Stimulated activated naive CD8-positive, alpha-beta T cell treated with anti-CD3 and anti-CD28 coated beads, Interleukin-15, Interleukin-2, amounts not matched to agents 100 ng/mL and 50 ng/mL, for 24 hours (primary cell): ENCODE measurements at regions not wholly inside any gene's neighbourhood (a gene's known extent, or its start where the extent isn't known, plus 50 kb on each side); places are given as distances from the start of the nearest gene placed in this dataset.

Experiments
- H3K27ac Mint-ChIP-seq: one replicate; pipeline ENCODE4 v1.8.0; 2021; ENCODE audit warnings: mild to moderate bottlenecking, mixed read lengths
- H3K27me3 Mint-ChIP-seq: one replicate; pipeline ENCODE4 v1.8.0; 2021; ENCODE audit warnings: mixed read lengths
- H3K36me3 Mint-ChIP-seq: one replicate; pipeline ENCODE4 v1.8.0; 2021; ENCODE audit warnings: low read depth, mixed read lengths
- H3K4me1 Mint-ChIP-seq: one replicate; pipeline ENCODE4 v1.8.0; 2021; ENCODE audit warnings: low read depth, mixed read lengths
- H3K4me3 Mint-ChIP-seq: one replicate; pipeline ENCODE4 v1.8.0; 2021; ENCODE audit warnings: mild to moderate bottlenecking, mixed read lengths
- H3K9me3 Mint-ChIP-seq: one replicate; pipeline ENCODE4 v1.8.0; 2021; ENCODE audit warnings: mixed read lengths

DNA sequence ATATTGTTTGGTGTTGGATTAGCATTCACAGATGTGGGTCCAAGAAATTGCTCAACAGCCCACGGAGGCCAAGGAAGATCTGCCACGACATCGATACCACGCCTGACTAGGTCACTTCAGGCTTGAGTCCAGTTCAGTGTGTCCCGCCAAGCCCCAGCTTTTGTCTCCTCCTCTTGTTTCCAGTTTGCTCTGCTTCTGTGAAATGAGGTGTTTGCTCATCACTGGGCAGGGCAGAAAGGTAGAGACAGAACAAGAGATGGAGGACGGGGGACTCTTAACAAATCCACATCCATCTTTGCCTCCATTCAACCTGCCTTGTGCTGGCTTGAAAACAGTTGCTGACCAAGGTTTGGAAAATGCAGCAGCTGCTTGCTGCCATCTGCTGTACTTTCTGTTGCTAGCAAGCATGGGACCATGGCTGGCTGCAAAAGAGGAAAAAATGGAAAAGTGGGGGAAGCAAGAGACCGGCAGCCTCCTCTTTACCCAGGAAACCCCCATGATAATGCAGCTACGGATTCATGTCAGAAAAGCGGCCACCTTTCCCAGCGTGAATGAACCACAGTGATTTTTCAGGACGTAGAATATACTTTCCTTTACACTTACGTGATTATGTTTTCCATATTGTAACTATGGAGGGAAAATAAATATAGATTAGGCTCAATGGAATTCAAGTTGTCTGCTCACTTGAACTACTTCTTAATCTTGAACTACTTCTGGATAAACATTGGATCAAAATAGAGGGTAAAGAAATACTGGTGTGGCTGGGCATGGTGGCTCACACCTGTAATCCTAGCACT is 80.2 kb upstream of the GREM2 start:
- Mint-ChIP-seq H3K4me1 (peaks cover 3% of the 10 kb centered on the region), H3K4me3 (no peak overlapping the region), H3K36me3 (no peaks in the 10 kb centered on the region), H3K27ac (no peak overlapping the region), H3K27me3 (no peaks in the 10 kb centered on the region), H3K9me3 (no peaks in the 10 kb centered on the region)

DNA sequence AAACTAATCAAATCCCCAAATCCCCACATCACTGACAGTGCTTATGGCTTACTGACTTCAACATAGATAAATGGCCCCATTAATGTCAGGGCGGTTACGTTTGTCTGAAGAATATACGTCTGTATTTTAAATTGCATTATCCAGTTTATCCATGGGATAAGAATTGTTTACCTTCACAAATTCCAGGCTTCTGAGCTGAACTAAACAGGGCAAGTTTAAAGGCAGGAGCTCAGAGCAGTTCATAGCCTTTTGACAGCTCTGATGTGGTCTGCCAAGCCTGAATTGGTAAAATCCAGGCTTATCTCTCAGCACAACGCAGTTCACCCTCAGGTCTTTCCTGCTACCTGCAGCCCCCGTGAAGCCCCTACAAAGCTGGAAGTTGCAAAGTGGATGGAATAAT is 79.5 kb upstream of the GREM2 start:
- peaks cover 3% of the 10 kb centered on the region for H3K4me1 Mint-ChIP-seq
- no peaks in the 10 kb centered on the region for H3K9me3 Mint-ChIP-seq
- H3K36me3 Mint-ChIP-seq = no peaks in the 10 kb centered on the region
- H3K4me3 Mint-ChIP-seq = no peak overlapping the region
- no peak overlapping the region for H3K27ac Mint-ChIP-seq
- H3K27me3 Mint-ChIP-seq = no peaks in the 10 kb centered on the region

DNA sequence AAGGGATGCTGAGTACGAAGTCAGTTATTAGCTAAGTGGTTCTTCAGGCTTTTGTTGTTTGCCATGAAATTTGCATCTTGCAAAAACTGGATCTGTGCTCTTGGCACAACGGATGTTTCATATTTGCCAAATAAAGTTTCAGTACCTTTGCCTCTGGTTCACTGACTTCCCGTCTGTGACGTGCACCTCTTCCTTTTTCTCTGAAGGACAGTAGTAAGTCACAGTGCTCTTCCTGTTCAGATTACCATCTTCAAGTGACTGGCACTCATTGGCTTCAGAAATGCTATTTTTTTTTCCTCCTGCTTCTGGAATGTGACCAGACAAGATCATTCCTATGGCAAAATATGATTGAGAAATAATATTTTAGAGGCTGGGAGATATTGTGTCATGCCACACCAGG is 75.9 kb upstream of the GREM2 start:
- H3K36me3 Mint-ChIP-seq = no peaks in the 10 kb centered on the region
- no peaks in the 10 kb centered on the region for H3K9me3 Mint-ChIP-seq
- peak overlapping the region; percentile 49 for H3K27ac Mint-ChIP-seq
- H3K4me3 Mint-ChIP-seq = no peak overlapping the region
- no peaks in the 10 kb centered on the region for H3K27me3 Mint-ChIP-seq
- peaks cover 3% of the 10 kb centered on the region for H3K4me1 Mint-ChIP-seq

DNA sequence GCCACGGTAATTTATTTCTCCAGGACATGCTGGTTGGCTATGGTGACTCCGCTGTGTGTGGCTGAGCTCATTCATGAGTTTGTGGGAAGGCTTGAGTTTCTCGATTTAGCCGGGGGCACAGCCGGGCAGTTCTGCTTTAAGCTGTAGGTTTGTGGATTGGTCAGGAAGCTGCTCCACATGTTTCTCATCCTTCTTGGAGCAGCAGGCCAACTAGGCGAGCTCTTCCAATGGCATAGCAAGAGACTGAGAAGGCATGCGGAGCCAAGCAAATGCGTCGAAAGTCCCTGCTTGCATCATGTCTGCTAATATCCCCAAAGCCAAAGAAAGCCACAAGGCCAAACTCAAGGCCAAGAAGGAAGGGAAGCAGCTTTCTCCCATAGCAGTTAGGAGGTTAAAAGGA is 71.6 kb upstream of the GREM2 start:
- Mint-ChIP-seq H3K36me3 (no peaks in the 10 kb centered on the region), H3K27me3 (no peaks in the 10 kb centered on the region), H3K27ac (no peak overlapping the region), H3K9me3 (no peaks in the 10 kb centered on the region), H3K4me3 (no peak overlapping the region), H3K4me1 (peaks cover 3% of the 10 kb centered on the region)

DNA sequence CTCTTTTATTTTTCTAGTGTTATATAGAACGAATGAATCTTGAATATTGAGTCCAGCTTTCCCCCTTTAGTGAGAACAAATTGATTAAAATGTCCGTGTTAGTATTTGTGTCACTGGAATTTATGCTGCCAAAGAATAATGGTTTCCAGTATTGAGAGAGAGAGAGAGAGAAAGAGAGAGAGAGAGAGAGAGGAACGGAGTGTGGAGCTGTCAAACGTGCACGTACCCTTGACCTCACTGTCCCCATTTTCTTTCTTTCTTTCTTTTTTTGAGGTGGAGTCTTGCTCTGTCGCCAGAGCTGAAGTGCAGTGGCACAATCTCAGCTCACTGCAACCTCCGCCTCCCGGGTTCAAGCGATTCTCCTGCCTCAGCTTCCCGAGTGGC is 70.9 kb upstream of the GREM2 start:
- H3K4me1 Mint-ChIP-seq = peaks cover 1% of the 10 kb centered on the region
- H3K9me3 Mint-ChIP-seq = no peaks in the 10 kb centered on the region
- no peak overlapping the region for H3K27ac Mint-ChIP-seq
- no peaks in the 10 kb centered on the region for H3K36me3 Mint-ChIP-seq
- no peak overlapping the region for H3K4me3 Mint-ChIP-seq
- no peaks in the 10 kb centered on the region for H3K27me3 Mint-ChIP-seq

- no peak overlapping the region for H3K4me3 Mint-ChIP-seq
- no peak overlapping the region for H3K27ac Mint-ChIP-seq
- H3K36me3 Mint-ChIP-seq = no peaks in the 10 kb centered on the region
- H3K4me1 Mint-ChIP-seq = no peaks in the 10 kb centered on the region
- H3K27me3 Mint-ChIP-seq = no peaks in the 10 kb centered on the region
- no peaks in the 10 kb centered on the region for H3K9me3 Mint-ChIP-seq
Measured at GRCh38 chr1:240682166-240682858, 70.4 kb upstream of the GREM2 start.

- Mint-ChIP-seq H3K36me3 (no peaks in the 10 kb centered on the region), H3K9me3 (peaks cover 8% of the 10 kb centered on the region), H3K4me3 (no peak overlapping the region), H3K27ac (no peak overlapping the region), H3K27me3 (no peaks in the 10 kb centered on the region), H3K4me1 (peaks cover 2% of the 10 kb centered on the region)
Measured at GRCh38 chr1:240672132-240672811, 60.3 kb upstream of the GREM2 start.

- no peaks in the 10 kb centered on the region for H3K27me3 Mint-ChIP-seq
- H3K9me3 Mint-ChIP-seq = peaks cover 15% of the 10 kb centered on the region
- H3K36me3 Mint-ChIP-seq = no peaks in the 10 kb centered on the region
- no peak overlapping the region for H3K27ac Mint-ChIP-seq
- H3K4me1 Mint-ChIP-seq = peaks cover 10% of the 10 kb centered on the region
- H3K4me3 Mint-ChIP-seq = no peak overlapping the region
Measured at GRCh38 chr1:240667351-240667750, 55.4 kb upstream of the GREM2 start.

GRCh38 chr1:240666568-240667198 is 54.7 kb upstream of the GREM2 start:
- peaks cover 10% of the 10 kb centered on the region for H3K4me1 Mint-ChIP-seq
- no peaks in the 10 kb centered on the region for H3K27me3 Mint-ChIP-seq
- H3K4me3 Mint-ChIP-seq = no peak overlapping the region
- no peak overlapping the region for H3K27ac Mint-ChIP-seq
- H3K9me3 Mint-ChIP-seq = peaks cover 15% of the 10 kb centered on the region
- H3K36me3 Mint-ChIP-seq = no peaks in the 10 kb centered on the region

DNA sequence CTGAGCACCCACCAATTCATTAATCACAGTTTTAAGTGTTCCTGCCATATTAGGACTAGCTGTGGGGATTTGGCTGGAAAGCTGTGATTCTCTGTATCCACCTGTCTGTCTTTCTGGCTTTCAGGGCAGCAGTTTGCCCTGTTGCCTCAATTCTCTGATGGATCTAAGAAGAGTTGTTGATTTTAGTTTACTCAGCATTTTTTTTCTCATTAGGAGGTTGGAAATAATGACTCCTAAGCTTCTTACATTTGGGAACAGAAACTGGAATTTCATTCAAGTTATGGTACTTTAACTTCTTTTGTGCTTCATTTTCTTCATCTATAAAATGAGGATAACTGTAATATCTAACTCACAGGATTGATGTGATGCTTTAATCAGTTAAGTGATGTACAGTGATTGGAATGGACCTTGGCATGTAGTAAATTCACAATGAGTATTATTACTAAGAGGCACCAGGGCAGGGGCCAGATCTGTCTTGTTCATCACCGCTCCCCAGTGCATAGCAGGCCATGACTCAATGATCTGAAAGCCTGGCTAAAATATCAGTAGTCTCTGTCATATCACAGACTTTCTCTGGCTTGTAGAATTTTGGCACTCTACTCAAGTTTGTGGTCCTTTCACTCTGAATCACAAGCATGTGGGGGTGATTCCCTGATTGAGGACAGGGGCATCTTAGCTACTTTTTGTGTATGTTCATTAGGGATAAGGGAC is 51.4 kb upstream of the GREM2 start:
- no peak overlapping the region for H3K27ac Mint-ChIP-seq

More for the DNA sequence above, 51.4 kb upstream of the GREM2 start:
- Mint-ChIP-seq H3K36me3 (no peaks in the 10 kb centered on the region), H3K27me3 (no peaks in the 10 kb centered on the region), H3K9me3 (peaks cover 15% of the 10 kb centered on the region), H3K4me1 (peaks cover 10% of the 10 kb centered on the region), H3K4me3 (no peak overlapping the region)
